HCT116 (cell line): ENCODE measurements at regions not wholly inside any gene's neighbourhood (a gene's known extent, or its start where the extent isn't known, plus 50 kb on each side); places are given as distances from the start of the nearest gene placed in this dataset.

Source experiments
- ATAC-seq: fragments of 200-7000 bp; cut with Tn5 transposase; 2 replicates; pipeline ENCODE4 v1.9.1; 2020; ENCODE audit warnings: mild to moderate bottlenecking, moderate library complexity
- BruUV-seq: library from RNA; stranded (reverse); fragments of 400-500 nt; replicated peaks from 2 replicates; lab custom pipeline; 2021; lab: Mats Ljungman, UMichigan
- CTCF ChIA-PET: fragments of 300-600 bp; sonication (Branson Sonifier 250); formaldehyde crosslinking; loops from one replicate; lab custom pipeline; 2021; ENCODE audit warnings: antibody characterized with exemption; lab: Charles Lee
- POLR2A ChIA-PET: fragments of 300-600, 350-600 bp; sonication (Branson Sonifier 250); formaldehyde crosslinking; loops from one replicate; lab custom pipeline; 2021; ENCODE audit warnings: antibody characterized with exemption; lab: Charles Lee
- RAD21 ChIA-PET, 2 experiments: fragments of 300-600 bp; sonication (Branson Sonifier 250); formaldehyde crosslinking; loops; one replicate each; lab custom pipeline; 2023; ENCODE audit warnings: low total read pairs in 2 of 2; ENCODE audit not compliant: uncharacterized antibody in 2 of 2, unreplicated experiment in 2 of 2, low non-redundant PET in 1 of 2; lab: Charles Lee
- DNase-seq: peaks from one replicate; pipeline ENCODE4 v3.0.0-alpha.2; 2010; ENCODE audit warnings: low read depth, low spot score
- H2AFZ ChIP-seq: fragments of 200-600 bp; shearing (Covaris generic), sonication (generic); 2 replicates; pipeline ENCODE4 v1.6.1; 2017; ENCODE audit warnings: low read depth, mixed run types, mixed read lengths, antibody characterized with exemption, low read length; ENCODE audit not compliant: poor library complexity, severe bottlenecking
- H3K27ac ChIP-seq: 2 replicates; pipeline ENCODE4 v1.5.1; 2012; ENCODE audit warnings: low read depth, low read length
- H3K27me3 ChIP-seq: fragments of 200-600 bp; sonication (generic); 2 replicates; pipeline ENCODE4 v1.6.1; 2016; ENCODE audit warnings: mixed run types, low read length, mixed read lengths; ENCODE audit not compliant: insufficient read depth
- H3K36me3 ChIP-seq, 2 experiments: fragments of 200-500 bp in 1 of 2; fragments of 200-600 bp in 1 of 2; sonication (Bioruptor generic) in 1 of 2; sonication (generic) in 1 of 2; 2 replicates each; pipeline versions ENCODE4 v1.5.1 to v1.6.1; 2014 to 2016; ENCODE audit warnings: low read length in 2 of 2, inconsistent platforms in 1 of 2, mixed read lengths in 1 of 2, mixed run types in 1 of 2; ENCODE audit not compliant: insufficient read depth in 2 of 2, control insufficient read depth in 1 of 2
- H3K4me1 ChIP-seq, 2 experiments: fragments of 200-600 bp in 1 of 2; sonication (generic) in 1 of 2; 2 replicates each; pipeline versions ENCODE4 v1.5.1 to v1.6.1; 2012 to 2017; ENCODE audit warnings: low read length in 2 of 2, inconsistent platforms in 1 of 2, mild to moderate bottlenecking in 1 of 2, mixed read lengths in 1 of 2, mixed run types in 1 of 2, moderate library complexity in 1 of 2; ENCODE audit not compliant: insufficient read depth in 2 of 2, control insufficient read depth in 1 of 2
- H3K4me2 ChIP-seq: fragments of 200-600 bp; sonication (generic); 2 replicates; pipeline ENCODE4 v1.6.1; 2017; ENCODE audit warnings: mixed run types, low read length, mixed read lengths
- H3K4me3 ChIP-seq, 2 experiments: fragments of 200-600 bp in 1 of 2; sonication (generic) in 1 of 2; replicated peaks in 1 of 2; 2 replicates each; pipeline ENCODE4 v1.5.1; 2011 to 2016; ENCODE audit warnings: low read length in 2 of 2, control low read depth in 1 of 2, low read depth in 1 of 2, mild to moderate bottlenecking in 1 of 2, mixed read lengths in 1 of 2, mixed run types in 1 of 2
- H3K79me2 ChIP-seq: fragments of 200-600 bp; sonication (generic); 2 replicates; pipeline ENCODE4 v1.6.1; 2017; ENCODE audit warnings: mild to moderate bottlenecking, mixed run types, low read length, moderate library complexity, mixed read lengths; ENCODE audit not compliant: insufficient read depth
- H3K9ac ChIP-seq: fragments of 200-600 bp; sonication (generic); 2 replicates; pipeline ENCODE4 v1.6.1; 2016; ENCODE audit warnings: low read length, mixed read lengths
- H3K9me2 ChIP-seq: fragments of 200-600 bp; sonication (generic), shearing (Covaris generic); 2 replicates; pipeline ENCODE4 v1.6.1; 2017; ENCODE audit warnings: mixed run types, mild to moderate bottlenecking, moderate library complexity; ENCODE audit not compliant: insufficient read depth
- H3K9me3 ChIP-seq, 2 experiments: fragments of 200-500 bp in 1 of 2; fragments of 200-600 bp in 1 of 2; sonication (Bioruptor generic) in 1 of 2; sonication (generic) in 1 of 2; 2 replicates each; pipeline ENCODE4 v1.6.1; 2014 to 2017; ENCODE audit warnings: low read length in 2 of 2, mixed read lengths in 2 of 2, inconsistent platforms in 1 of 2, low read depth in 1 of 2, mild to moderate bottlenecking in 1 of 2, mixed run types in 1 of 2, moderate library complexity in 1 of 2; ENCODE audit not compliant: control insufficient read depth in 1 of 2, insufficient read depth in 1 of 2
- H4K20me1 ChIP-seq: fragments of 200-600 bp; sonication (generic), shearing (Covaris generic); 2 replicates; pipeline ENCODE4 v1.6.1; 2017; ENCODE audit warnings: mixed run types, mild to moderate bottlenecking, moderate library complexity; ENCODE audit not compliant: insufficient read depth
- CEBPB ChIP-seq: IDR thresholded peaks from 2 replicates; pipeline ENCODE4 v1.6.1; 2012; ENCODE audit warnings: low read depth
- ELF1 ChIP-seq: IDR thresholded peaks from 2 replicates; pipeline ENCODE4 v1.6.1; 2012; ENCODE audit warnings: low read depth, borderline replicate concordance
- FOSL1 ChIP-seq: IDR thresholded peaks from 2 replicates; pipeline ENCODE4 v1.6.1; 2012; ENCODE audit warnings: low read depth
- SRF ChIP-seq: IDR thresholded peaks from 2 replicates; pipeline ENCODE4 v1.6.1; 2012; ENCODE audit warnings: low read depth
- TCF7L2 ChIP-seq: IDR thresholded peaks from 2 replicates; pipeline ENCODE4 v1.7.0; 2011; ENCODE audit warnings: borderline replicate concordance, inconsistent platforms; ENCODE audit not compliant: insufficient read depth, insufficient read length; ENCODE audit errors: extremely low read depth
- ZBTB33 ChIP-seq: IDR thresholded peaks from 2 replicates; pipeline ENCODE4 v1.6.1; 2011; ENCODE audit warnings: mild to moderate bottlenecking, low read length, moderate library complexity; ENCODE audit not compliant: insufficient replicate concordance; ENCODE audit errors: extremely low read depth
- intact Hi-C: fragments of 100-400 bp; cut with micrococcal nuclease; formaldehyde crosslinking; loops from 2 replicates; pipeline ENCODE4 v1.10.0; 2022
- TF ChIP-seq, protein P1 (sequence below): IDR thresholded peaks from 2 replicates; pipeline ENCODE4 v1.6.1; 2012

DNA sequence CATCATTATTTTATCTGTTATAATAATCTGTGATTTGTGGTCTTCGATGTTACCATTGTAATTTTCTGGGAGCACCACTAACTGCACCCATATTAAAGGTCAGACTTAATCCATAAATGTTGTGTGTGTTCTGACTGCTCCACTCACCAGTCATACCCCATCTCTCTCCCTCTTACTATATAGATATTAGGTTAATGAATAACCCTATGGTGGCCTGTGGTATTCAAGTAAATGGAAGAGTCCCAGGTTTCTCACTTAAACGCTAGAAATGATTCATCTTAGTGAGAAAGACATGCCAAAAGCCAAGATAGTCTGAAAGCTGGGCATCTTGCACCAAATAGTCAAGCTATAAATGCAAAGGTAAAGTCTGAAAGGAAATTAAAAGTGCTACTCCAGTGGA, 1358.5 kb downstream of the ROBO2 start (continued):
- no peak for TF ChIP-seq ELF1
- no peak for TF ChIP-seq CEBPB
- no peak for TF ChIP-seq FOSL1
- TF ChIP-seq, protein P1, sequence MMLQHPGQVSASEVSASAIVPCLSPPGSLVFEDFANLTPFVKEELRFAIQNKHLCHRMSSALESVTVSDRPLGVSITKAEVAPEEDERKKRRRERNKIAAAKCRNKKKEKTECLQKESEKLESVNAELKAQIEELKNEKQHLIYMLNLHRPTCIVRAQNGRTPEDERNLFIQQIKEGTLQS: no peak
- no peak for TF ChIP-seq ZBTB33
- TF ChIP-seq, all 23 proteins: peak for 0

DNA sequence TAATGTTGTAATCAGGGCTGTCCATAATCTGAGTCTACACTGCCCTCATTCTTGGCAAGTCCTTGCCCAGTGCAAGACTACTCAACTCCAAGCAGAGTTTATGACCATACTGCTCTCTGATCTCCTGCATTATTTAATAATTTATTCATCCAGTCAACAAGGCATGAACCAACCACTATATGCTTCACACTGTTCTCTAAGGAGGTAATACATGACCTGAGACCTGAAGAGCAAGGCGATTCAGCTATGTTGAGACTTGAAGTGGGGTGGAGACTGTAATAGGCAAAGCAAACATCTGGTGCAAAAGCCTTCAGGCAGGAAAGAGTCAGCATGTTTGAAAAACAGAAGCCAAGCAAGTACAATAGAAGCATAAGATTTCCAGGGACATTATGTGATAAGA, 1362.8 kb downstream of the ROBO2 start:
- BruUV-seq: no TSS peak
- H3K36me3 ChIP-seq: no peaks in the 10 kb centered on the region
- TF ChIP-seq TCF7L2 (no peak), SRF (no peak)
- POLR2A ChIA-PET: no interaction called here
- H3K27ac ChIP-seq: no peak overlapping the region
- no peak overlapping the region for H2AFZ ChIP-seq
- H3K27me3 ChIP-seq: no peaks in the 10 kb centered on the region
- ATAC-seq (no peak), DNase-seq (no peak)
- H3K9ac ChIP-seq: no peak overlapping the region
- H3K4me3 ChIP-seq: no peak overlapping the region
- RAD21 ChIA-PET: no interaction called here
- no peak overlapping the region for H3K4me2 ChIP-seq
- intact Hi-C loops: no loop called here
- H3K4me1 ChIP-seq: no peaks in the 10 kb centered on the region
- CTCF ChIA-PET: no interaction called here
- peaks cover 4 to 36% of the 10 kb centered on the region in 2 experiments; a peak in 2 of 4 replicates for H3K9me3 ChIP-seq
- no peaks in the 10 kb centered on the region for H3K79me2 ChIP-seq
- H4K20me1 ChIP-seq: no peaks in the 10 kb centered on the region
- no peaks in the 10 kb centered on the region for H3K9me2 ChIP-seq
